Neural progenitor cell (in vitro differentiated cells): ENCODE measurements at regions not wholly inside any gene's neighbourhood (a gene's known extent, or its start where the extent isn't known, plus 50 kb on each side); places are given as distances from the start of the nearest gene placed in this dataset.

Experiments
- EZH2 ChIP-seq: fragments of 200-600 bp; sonication (generic); IDR thresholded peaks from 2 replicates; pipeline ENCODE4 v1.6.1; 2017; ENCODE audit warnings: antibody characterized with exemption, mild to moderate bottlenecking, moderate library complexity
- TF ChIP-seq, protein P1 (sequence below): fragments of 200-600 bp; sonication (generic); IDR thresholded peaks from 2 replicates; pipeline ENCODE4 v1.5.1; 2017; ENCODE audit warnings: antibody characterized with exemption, mild to moderate bottlenecking

- TF ChIP-seq, protein P1, sequence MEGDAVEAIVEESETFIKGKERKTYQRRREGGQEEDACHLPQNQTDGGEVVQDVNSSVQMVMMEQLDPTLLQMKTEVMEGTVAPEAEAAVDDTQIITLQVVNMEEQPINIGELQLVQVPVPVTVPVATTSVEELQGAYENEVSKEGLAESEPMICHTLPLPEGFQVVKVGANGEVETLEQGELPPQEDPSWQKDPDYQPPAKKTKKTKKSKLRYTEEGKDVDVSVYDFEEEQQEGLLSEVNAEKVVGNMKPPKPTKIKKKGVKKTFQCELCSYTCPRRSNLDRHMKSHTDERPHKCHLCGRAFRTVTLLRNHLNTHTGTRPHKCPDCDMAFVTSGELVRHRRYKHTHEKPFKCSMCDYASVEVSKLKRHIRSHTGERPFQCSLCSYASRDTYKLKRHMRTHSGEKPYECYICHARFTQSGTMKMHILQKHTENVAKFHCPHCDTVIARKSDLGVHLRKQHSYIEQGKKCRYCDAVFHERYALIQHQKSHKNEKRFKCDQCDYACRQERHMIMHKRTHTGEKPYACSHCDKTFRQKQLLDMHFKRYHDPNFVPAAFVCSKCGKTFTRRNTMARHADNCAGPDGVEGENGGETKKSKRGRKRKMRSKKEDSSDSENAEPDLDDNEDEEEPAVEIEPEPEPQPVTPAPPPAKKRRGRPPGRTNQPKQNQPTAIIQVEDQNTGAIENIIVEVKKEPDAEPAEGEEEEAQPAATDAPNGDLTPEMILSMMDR: no peak
- no peak for TF ChIP-seq EZH2
Measured at GRCh38 chr12:30830751-30831150, 76.0 kb upstream of the CAPRIN2 start.
